Keratinocyte (primary cell): ENCODE measurements at regions not wholly inside any gene's neighbourhood (a gene's known extent, or its start where the extent isn't known, plus 50 kb on each side); places are given as distances from the start of the nearest gene placed in this dataset.

Experiments
- DNase-seq: peaks from one replicate; pipeline ENCODE4 v3.0.0-alpha.2; 2011; ENCODE audit warnings: low read depth, missing footprints, low spot score
- FAIRE-seq: peaks from 2 replicates; lab custom pipeline; 2011; peaks lifted over from hg19 to GRCh38; lab: Jason Lieb, UNC
- H2AFZ ChIP-seq: 2 replicates; pipeline ENCODE4 v1.6.0; 2012; ENCODE audit warnings: low read length, control low read depth, inconsistent platforms; ENCODE audit not compliant: control insufficient read depth
- H3K27ac ChIP-seq: 2 replicates; pipeline ENCODE4 v1.5.1; 2011; ENCODE audit warnings: low read length; ENCODE audit not compliant: control insufficient read depth, insufficient read depth
- H3K27me3 ChIP-seq: 3 replicates; pipeline ENCODE4 v1.6.0; 2011; ENCODE audit warnings: low read length; ENCODE audit not compliant: control insufficient read depth, insufficient read depth; ENCODE audit errors: extremely low read depth
- H3K36me3 ChIP-seq, 2 experiments: 2 replicates in 1 of 2; 3 replicates in 1 of 2; pipeline ENCODE4 v1.5.1; 2011; ENCODE audit warnings: low read length in 2 of 2, mild to moderate bottlenecking in 1 of 2; ENCODE audit not compliant: control insufficient read depth in 2 of 2, insufficient read depth in 2 of 2; ENCODE audit errors: extremely low read depth in 1 of 2
- H3K4me1 ChIP-seq: 3 replicates; pipeline ENCODE4 v1.5.1; 2011; ENCODE audit warnings: low read length; ENCODE audit not compliant: control insufficient read depth, insufficient read depth; ENCODE audit errors: extremely low read depth
- H3K4me2 ChIP-seq: 3 replicates; pipeline ENCODE4 v1.6.0; 2011; ENCODE audit warnings: low read depth, low read length; ENCODE audit not compliant: control insufficient read depth, insufficient read depth; ENCODE audit errors: extremely low read depth
- H3K4me3 ChIP-seq, 3 experiments: fragments of 200-600 bp in 1 of 3; sonication (generic) in 1 of 3; 2 replicates in 2 of 3; 3 replicates in 1 of 3; pipeline ENCODE4 v1.5.1; 2011 to 2016; ENCODE audit warnings: low read length in 3 of 3, mild to moderate bottlenecking in 3 of 3, control low read depth in 2 of 3, inconsistent platforms in 1 of 3, low read depth in 1 of 3, mixed read lengths in 1 of 3, mixed run types in 1 of 3, moderate library complexity in 1 of 3; ENCODE audit not compliant: control insufficient read depth in 2 of 3, insufficient read depth in 2 of 3; ENCODE audit errors: extremely low read depth in 1 of 3
- H3K79me2 ChIP-seq: 2 replicates; pipeline ENCODE4 v1.6.0; 2012; ENCODE audit warnings: low read length; ENCODE audit not compliant: control insufficient read depth, insufficient read depth
- H3K9ac ChIP-seq: 3 replicates; pipeline ENCODE4 v1.6.0; 2011; ENCODE audit warnings: low read length; ENCODE audit not compliant: control insufficient read depth, insufficient read depth; ENCODE audit errors: extremely low read depth
- H3K9me1 ChIP-seq: 3 replicates; pipeline ENCODE4 v1.6.0; 2011; ENCODE audit warnings: low read length; ENCODE audit not compliant: control insufficient read depth, insufficient read depth; ENCODE audit errors: extremely low read depth
- H3K9me3 ChIP-seq: 2 replicates; pipeline ENCODE4 v1.5.1; 2012; ENCODE audit warnings: low read depth, low read length; ENCODE audit not compliant: control insufficient read depth
- H4K20me1 ChIP-seq: 3 replicates; pipeline ENCODE4 v1.6.0; 2011; ENCODE audit warnings: low read length; ENCODE audit not compliant: control insufficient read depth, insufficient read depth; ENCODE audit errors: extremely low read depth
- EZH2 ChIP-seq: IDR thresholded peaks from one replicate; pipeline ENCODE4 v1.6.1; 2012; ENCODE audit warnings: inconsistent platforms, mild to moderate bottlenecking, low read length, moderate library complexity
- dilution Hi-C: fragments of 300-500 bp; cut with MboI; formaldehyde crosslinking; loops from one replicate; pipeline ENCODE4 v1.7.0; 2020; ENCODE audit warnings: low sequenced_read_pairs; ENCODE audit not compliant: extremely low pct_ligation_motif_present
- TF ChIP-seq, protein P1 (sequence below), 3 experiments: IDR thresholded peaks in 1 of 3; conservative IDR thresholded peaks in 1 of 3; optimal IDR thresholded peaks in 1 of 3; 2 replicates in 2 of 3; 3 replicates in 1 of 3; pipeline versions ENCODE3 to v1.5.1; 2011; ENCODE audit warnings: low read length in 3 of 3, mild to moderate bottlenecking in 3 of 3, moderate library complexity in 2 of 3, control low read depth in 1 of 3, inconsistent platforms in 1 of 3; ENCODE audit not compliant: insufficient read depth in 2 of 3; ENCODE audit errors: extremely low read depth in 1 of 3

DNA sequence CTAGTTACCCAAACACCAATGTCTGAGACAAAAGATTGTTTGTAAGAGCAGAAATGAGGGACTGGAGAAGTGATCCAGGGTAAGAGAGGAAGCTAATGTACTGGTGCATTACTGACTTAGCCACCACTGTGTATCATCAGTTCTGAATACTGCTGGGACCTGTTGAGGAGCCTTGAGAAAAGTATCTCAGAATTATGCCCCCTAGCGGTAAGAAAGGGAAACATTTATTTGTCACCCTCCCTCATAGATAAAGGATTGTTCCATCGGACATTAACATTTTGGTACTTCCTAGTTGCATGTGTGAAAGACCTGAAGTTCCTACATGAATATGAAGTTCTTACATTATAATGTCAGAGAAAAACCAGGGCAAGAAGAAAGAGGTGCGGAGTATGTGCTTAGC, 612.5 kb downstream of the FSCB start:
- no peak for FAIRE-seq

DNA sequence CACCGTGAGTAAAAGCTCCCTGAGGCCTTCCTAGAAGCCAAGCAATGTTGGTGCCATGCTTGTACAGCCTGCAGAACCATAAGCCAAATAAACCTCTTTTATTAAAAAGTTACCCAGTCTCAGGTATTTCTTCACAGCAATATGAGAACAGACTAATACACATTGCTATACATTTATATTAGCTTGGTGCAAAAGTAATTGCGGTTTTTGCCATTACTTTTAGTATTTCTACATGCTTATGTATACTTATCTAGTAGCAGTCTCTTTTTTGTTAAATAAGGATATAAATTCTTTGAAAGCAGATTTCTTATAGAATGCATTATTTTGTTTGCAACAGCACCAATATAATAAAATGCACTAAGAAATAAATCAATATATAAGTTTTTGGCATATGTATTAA, 619.6 kb downstream of the FSCB start:
- TF ChIP-seq, protein P1, sequence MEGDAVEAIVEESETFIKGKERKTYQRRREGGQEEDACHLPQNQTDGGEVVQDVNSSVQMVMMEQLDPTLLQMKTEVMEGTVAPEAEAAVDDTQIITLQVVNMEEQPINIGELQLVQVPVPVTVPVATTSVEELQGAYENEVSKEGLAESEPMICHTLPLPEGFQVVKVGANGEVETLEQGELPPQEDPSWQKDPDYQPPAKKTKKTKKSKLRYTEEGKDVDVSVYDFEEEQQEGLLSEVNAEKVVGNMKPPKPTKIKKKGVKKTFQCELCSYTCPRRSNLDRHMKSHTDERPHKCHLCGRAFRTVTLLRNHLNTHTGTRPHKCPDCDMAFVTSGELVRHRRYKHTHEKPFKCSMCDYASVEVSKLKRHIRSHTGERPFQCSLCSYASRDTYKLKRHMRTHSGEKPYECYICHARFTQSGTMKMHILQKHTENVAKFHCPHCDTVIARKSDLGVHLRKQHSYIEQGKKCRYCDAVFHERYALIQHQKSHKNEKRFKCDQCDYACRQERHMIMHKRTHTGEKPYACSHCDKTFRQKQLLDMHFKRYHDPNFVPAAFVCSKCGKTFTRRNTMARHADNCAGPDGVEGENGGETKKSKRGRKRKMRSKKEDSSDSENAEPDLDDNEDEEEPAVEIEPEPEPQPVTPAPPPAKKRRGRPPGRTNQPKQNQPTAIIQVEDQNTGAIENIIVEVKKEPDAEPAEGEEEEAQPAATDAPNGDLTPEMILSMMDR (optimal IDR thresholded peaks at IDR 0.05 in 1 of 3, IDR thresholded peaks at IDR 0.05 in 1 of 3, conservative IDR thresholded peaks at IDR 0.05 in 1 of 3; ENCODE audit: extremely low read depth in 1 of 3, insufficient read depth in 2 of 3, low read length in 3 of 3): no peak
- no peak for TF ChIP-seq EZH2

More for the DNA sequence above, 612.5 kb downstream of the FSCB start:
- H2AFZ ChIP-seq: no peak overlapping the region
- no peaks in the 10 kb centered on the region for H3K9me1 ChIP-seq
- no peaks in the 10 kb centered on the region for H4K20me1 ChIP-seq
- H3K4me2 ChIP-seq: no peak overlapping the region
- no peak overlapping the region for H3K9ac ChIP-seq
- no peak overlapping the region for H3K4me3 ChIP-seq
- H3K27ac ChIP-seq: no peak overlapping the region
- dilution Hi-C loops: no loop called here
- no peak for DNase-seq
- no peaks in the 10 kb centered on the region for H3K36me3 ChIP-seq
- no peaks in the 10 kb centered on the region for H3K4me1 ChIP-seq
- TF ChIP-seq EZH2: no peak
- TF ChIP-seq, protein P1 (optimal IDR thresholded peaks at IDR 0.05 in 1 of 3, IDR thresholded peaks at IDR 0.05 in 1 of 3, conservative IDR thresholded peaks at IDR 0.05 in 1 of 3; ENCODE audit: extremely low read depth in 1 of 3, insufficient read depth in 2 of 3, low read length in 3 of 3): peak; percentile 5 to 30 (median 26)
- no peaks in the 10 kb centered on the region for H3K9me3 ChIP-seq
- H3K27me3 ChIP-seq: no peaks in the 10 kb centered on the region
- no peaks in the 10 kb centered on the region for H3K79me2 ChIP-seq

More for the DNA sequence above, 619.6 kb downstream of the FSCB start:
- DNase-seq (no peak), FAIRE-seq (no peak)
- Histone ChIP-seq H3K9ac (no peak overlapping the region), H3K4me1 (no peaks in the 10 kb centered on the region), H4K20me1 (no peaks in the 10 kb centered on the region), H3K9me1 (no peaks in the 10 kb centered on the region), H3K9me3 (no peaks in the 10 kb centered on the region), H3K36me3 (no peaks in the 10 kb centered on the region), H3K4me2 (no peak overlapping the region), H3K79me2 (no peaks in the 10 kb centered on the region), H3K27ac (no peak overlapping the region), H3K4me3 (no peak overlapping the region), H2AFZ (no peak overlapping the region), H3K27me3 (no peaks in the 10 kb centered on the region)
- dilution Hi-C loops: no loop called here
